RWPE2 (cell line): ENCODE measurements at regions not wholly inside any gene's neighbourhood (a gene's known extent, or its start where the extent isn't known, plus 50 kb on each side); places are given as distances from the start of the nearest gene placed in this dataset.

Experiments used
- ATAC-seq: fragments of 200-7000 bp; cut with Tn5 transposase; 3 replicates; pipeline ENCODE4 v1.9.1; 2021; ENCODE audit warnings: low read depth
- DNase-seq: peaks from one replicate; pipeline ENCODE4 v3.0.0-alpha.2; 2020; ENCODE audit warnings: low spot score
- H3K27ac ChIP-seq: fragments of 450-650 bp; 2 replicates; pipeline ENCODE4 v1.5.1; 2017; ENCODE audit warnings: mild to moderate bottlenecking; ENCODE audit not compliant: poor library complexity, severe bottlenecking
- H3K27me3 ChIP-seq: fragments of 250-450 bp; sonication (Bioruptor Pico); 2 replicates; pipeline ENCODE4 v1.5.1; 2021; ENCODE audit warnings: mild to moderate bottlenecking, moderate library complexity; ENCODE audit not compliant: insufficient read depth, poor library complexity, severe bottlenecking
- H3K36me3 ChIP-seq: fragments of 250-450 bp; sonication (Bioruptor Pico); 2 replicates; pipeline ENCODE4 v1.5.1; 2020; ENCODE audit warnings: low read depth, mild to moderate bottlenecking, moderate library complexity
- H3K4me1 ChIP-seq: fragments of 250-450 bp; sonication (Bioruptor Pico); 2 replicates; pipeline ENCODE4 v1.5.1; 2021; ENCODE audit warnings: mild to moderate bottlenecking, moderate library complexity; ENCODE audit not compliant: insufficient read depth, poor library complexity, severe bottlenecking
- H3K4me3 ChIP-seq: fragments of 250-450 bp; sonication (Bioruptor Pico); 2 replicates; pipeline ENCODE4 v1.5.1; 2021; ENCODE audit warnings: mild to moderate bottlenecking, moderate library complexity; ENCODE audit not compliant: severe bottlenecking
- H3K9me3 ChIP-seq: fragments of 250-450 bp; sonication (Bioruptor Pico); 2 replicates; pipeline ENCODE4 v1.5.1; 2021; ENCODE audit warnings: mild to moderate bottlenecking, moderate library complexity; ENCODE audit not compliant: severe bottlenecking
- CTCF ChIP-seq: fragments of 450-650 bp; IDR thresholded peaks from one replicate; pipeline ENCODE4 v1.5.1; 2017; ENCODE audit warnings: mild to moderate bottlenecking, moderate library complexity; ENCODE audit not compliant: poor library complexity, severe bottlenecking

- ATAC-seq (no peak), DNase-seq (no peak)
- TF ChIP-seq CTCF: no peak
- Histone ChIP-seq H3K4me3 (no peak overlapping the region), H3K4me1 (no peaks in the 10 kb centered on the region), H3K27ac (no peak overlapping the region), H3K36me3 (no peaks in the 10 kb centered on the region), H3K27me3 (no peaks in the 10 kb centered on the region), H3K9me3 (no peaks in the 10 kb centered on the region)
Measured at GRCh38 chr14:80095623-80096022, 115.7 kb downstream of the DIO2 start.

- no peak for TF ChIP-seq CTCF
- no peak for ATAC-seq
Measured at GRCh38 chr14:80087411-80087810, 123.9 kb downstream of the DIO2 start.

GRCh38 chr14:80084196-80084595 lies 127.1 kb downstream of the DIO2 start:
- ATAC-seq (no peak), DNase-seq (no peak)
- Histone ChIP-seq H3K9me3 (no peaks in the 10 kb centered on the region), H3K27ac (no peak overlapping the region), H3K4me3 (no peak overlapping the region), H3K36me3 (no peaks in the 10 kb centered on the region), H3K27me3 (no peaks in the 10 kb centered on the region), H3K4me1 (no peaks in the 10 kb centered on the region)
- no peak for TF ChIP-seq CTCF

More at GRCh38 chr14:80087411-80087810, 123.9 kb downstream of the DIO2 start:
- no peak overlapping the region for H3K4me3 ChIP-seq
- H3K9me3 ChIP-seq: no peaks in the 10 kb centered on the region
- H3K36me3 ChIP-seq: no peaks in the 10 kb centered on the region
- H3K4me1 ChIP-seq: no peaks in the 10 kb centered on the region
- H3K27me3 ChIP-seq: no peaks in the 10 kb centered on the region
- H3K27ac ChIP-seq: no peak overlapping the region
- no peak for DNase-seq

- Histone ChIP-seq H3K4me3 (no peak overlapping the region), H3K9me3 (no peaks in the 10 kb centered on the region), H3K4me1 (no peaks in the 10 kb centered on the region), H3K27ac (no peak overlapping the region), H3K36me3 (no peaks in the 10 kb centered on the region), H3K27me3 (no peaks in the 10 kb centered on the region)
- ATAC-seq (no peak), DNase-seq (no peak)
- no peak for TF ChIP-seq CTCF
Measured at GRCh38 chr14:80080601-80081000, 130.7 kb downstream of the DIO2 start.

- ATAC-seq: no peak
- H3K27me3 ChIP-seq: no peaks in the 10 kb centered on the region
- H3K4me1 ChIP-seq: no peaks in the 10 kb centered on the region
- no peak for DNase-seq
- no peak overlapping the region for H3K4me3 ChIP-seq
- no peaks in the 10 kb centered on the region for H3K9me3 ChIP-seq
- H3K27ac ChIP-seq: no peak overlapping the region
- no peaks in the 10 kb centered on the region for H3K36me3 ChIP-seq
- no peak for TF ChIP-seq CTCF
Measured at GRCh38 chr14:80078501-80078900, 132.8 kb downstream of the DIO2 start.
